ENCODE measurements at regions not wholly inside any gene's neighbourhood (a gene's known extent, or its start where the extent isn't known, plus 50 kb on each side); places are given as distances from the start of the nearest gene placed in this dataset.

- Mint-ChIP-seq H3K36me3 (ENCODE audit: insufficient read depth in 1 of 3, low read depth in 3 of 3) (peaks cover 11 to 21% (median 19%) of the 10 kb centered on the region in 3 experiments), H3K4me1 (no peaks in the 10 kb centered on the region), H3K27ac (no peak overlapping the region), H3K4me3 (no peak overlapping the region), H3K9me3 (peaks cover 59% of the 10 kb centered on the region in 2 experiments), H3K27me3 (ENCODE audit: low read depth) (peaks cover 12% of the 10 kb centered on the region)
- Histone ChIP-seq H3K56ac (ENCODE audit: insufficient read length, low read depth, low read length) (no peak overlapping the region), H4K91ac (ENCODE audit: insufficient read length, low read depth, low read length) (no peak overlapping the region), H2BK12ac (ENCODE audit: insufficient read length, low read depth, low read length) (no peak overlapping the region), H3K79me1 (ENCODE audit: insufficient read depth, low read depth, low read length, poor library complexity, severe bottlenecking) (no peaks in the 10 kb centered on the region), H2BK5ac (ENCODE audit: insufficient read length, low read length) (no peak overlapping the region), H3K79me2 (ENCODE audit: insufficient read depth, low read length) (no peaks in the 10 kb centered on the region), H3T11ph (ENCODE audit: low read length) (no peak overlapping the region), H2AK5ac (ENCODE audit: insufficient read length, low read length) (no peak overlapping the region), H2BK20ac (ENCODE audit: low read depth, low read length, poor library complexity, severe bottlenecking) (no peak overlapping the region), H4K20me1 (ENCODE audit: control insufficient read depth, insufficient read depth, insufficient read length) (no peaks in the 10 kb centered on the region), H3K4me1 (ENCODE audit: insufficient read depth, low read length) (no peaks in the 10 kb centered on the region), H3K14ac (ENCODE audit: insufficient read depth, low read length) (no peak overlapping the region), H3K4ac (ENCODE audit: low read depth, low read length) (no peak overlapping the region), H3K9me3 (ENCODE audit: control insufficient read depth, low read depth, low read length) (no peaks in the 10 kb centered on the region), H3K9ac (ENCODE audit: extremely low read depth, insufficient read length, low read length) (no peak overlapping the region), H3K18ac (ENCODE audit: insufficient read length, low read depth, low read length) (no peak overlapping the region), H2BK15ac (ENCODE audit: low read depth, low read length) (no peak overlapping the region), H3K23ac (ENCODE audit: insufficient read length, low read depth, low read length) (no peak overlapping the region), H3K23me2 (ENCODE audit: insufficient read length, low read depth, low read length, poor library complexity, severe bottlenecking) (no peaks in the 10 kb centered on the region), H2AFZ (ENCODE audit: low read length) (no peak overlapping the region), H3K27ac (ENCODE audit: insufficient read length, low read depth, low read length) (no peak overlapping the region), H2BK120ac (ENCODE audit: low read depth, low read length, poor library complexity, severe bottlenecking) (no peak overlapping the region), H4K8ac (replicated peaks; ENCODE audit: insufficient read length, low read depth, low read length) (no peak overlapping the region), H4K5ac (ENCODE audit: insufficient read length, low read depth, low read length) (no peak overlapping the region), H3K4me2 (ENCODE audit: insufficient read depth, insufficient read length, low read length) (no peak overlapping the region), H3K27me3 (ENCODE audit: insufficient read depth, low read length) (no peaks in the 10 kb centered on the region)
- no CpG with 5 or more reads among the region's 2 CpGs for WGBS (ENCODE audit: extremely low coverage, insufficient read length, low lambda C conversion rate)
- DNase-seq: no peak
- no peak for TF ChIP-seq CTCF (conservative IDR thresholded peaks at IDR 0.05)
Measured at GRCh38 chr11:129538323-129538722, 162.7 kb downstream of the BARX2 start.
